OCI-LY7 (cell line): ENCODE measurements at regions not wholly inside any gene's neighbourhood (a gene's known extent, or its start where the extent isn't known, plus 50 kb on each side); places are given as distances from the start of the nearest gene placed in this dataset.

ENCODE experiments used
- CTCF ChIP-seq: fragments of 200-600 bp; sonication (generic); conservative IDR thresholded peaks from 2 replicates; pipeline ENCODE4 v1.5.1; 2014; ENCODE audit warnings: mild to moderate bottlenecking, antibody characterized with exemption, low read length, moderate library complexity, mixed read lengths
- EZH2phosphoT487 ChIP-seq: fragments of 200-600 bp; sonication (generic); IDR thresholded peaks from 2 replicates; pipeline ENCODE4 v1.6.1; 2018; ENCODE audit warnings: low read depth, borderline replicate concordance, mild to moderate bottlenecking, mixed run types, antibody characterized with exemption, low read length, moderate library complexity, mixed read lengths

- no peak for TF ChIP-seq CTCF
- no peak for TF ChIP-seq EZH2phosphoT487
Observed at GRCh38 chr4:126004941-126005340, 690.2 kb downstream of the FAT4 start.
